Aorta (tissue), 5 donors: ENCODE measurements at regions not wholly inside any gene's neighbourhood (a gene's known extent, or its start where the extent isn't known, plus 50 kb on each side); places are given as distances from the start of the nearest gene placed in this dataset.

Source experiments
- ATAC-seq: fragments of 200-7000 bp; cut with Tn5 transposase; one replicate; pipeline ENCODE4 v1.9.1; 2022; ENCODE audit warnings: moderate library complexity; ENCODE audit not compliant: low FRiP score
- DNase-seq, 2 donors: peaks; one replicate each; pipeline ENCODE4 v3.0.0-alpha.2; 2020
- H3K27ac ChIP-seq, 2 donors: one replicate each; pipeline ENCODE4 v1.5.1; 2013; ENCODE audit warnings: low read length in 2 of 2, mild to moderate bottlenecking in 2 of 2, moderate library complexity in 2 of 2, control low read depth in 1 of 2, inconsistent platforms in 1 of 2, low read depth in 1 of 2
- H3K27me3 ChIP-seq, 2 donors: one replicate each; pipeline ENCODE4 v1.6.1; 2013; ENCODE audit warnings: control low read depth in 1 of 2, low read length in 1 of 2, mild to moderate bottlenecking in 1 of 2, moderate library complexity in 1 of 2; ENCODE audit not compliant: insufficient read depth in 2 of 2, control insufficient read depth in 1 of 2
- H3K36me3 ChIP-seq, 2 donors: one replicate each; pipeline ENCODE4 v1.6.1; 2013; ENCODE audit warnings: control low read depth in 1 of 2, low read length in 1 of 2, mild to moderate bottlenecking in 1 of 2; ENCODE audit not compliant: insufficient read depth in 2 of 2, control insufficient read depth in 1 of 2
- H3K4me1 ChIP-seq, 2 donors: one replicate each; pipeline ENCODE4 v1.6.1; 2013; ENCODE audit warnings: low read length in 2 of 2, control low read depth in 1 of 2, mild to moderate bottlenecking in 1 of 2, moderate library complexity in 1 of 2; ENCODE audit not compliant: insufficient read depth in 2 of 2, control insufficient read depth in 1 of 2
- H3K4me3 ChIP-seq, 2 donors: one replicate each; pipeline ENCODE4 v1.5.1; 2013; ENCODE audit warnings: low read length in 2 of 2, control low read depth in 1 of 2, mild to moderate bottlenecking in 1 of 2
- H3K9me3 ChIP-seq: one replicate; pipeline ENCODE4 v1.6.1; 2013; ENCODE audit warnings: mild to moderate bottlenecking, low read length; ENCODE audit not compliant: control insufficient read depth
- WGBS, 2 donors: extraction: QIAGEN DNeasy Blood & Tissue Kit; methylation state at CpG; one replicate each; pipeline ENCODE4 v1.1.7; 2013; 5-methylcytosine and 5-hydroxymethylcytosine counted together
- intact Hi-C, 2 donors: fragments of 100-400 bp; cut with DNase I; formaldehyde crosslinking; loops; one replicate each; pipeline versions ENCODE4 v1.14.2 to v1.15.0; 2022
- donor health status: healthy with polysubstance abuse.
- donor health status: Bipolar disorder and iron deficiency.
- donor health status: DM: no; HTN: no; CAD: no.
- donor health status: DM: no; HTN: no; CAD: no.
- donor health status: DM: yes; HTN: yes; CAD: no.

DNA sequence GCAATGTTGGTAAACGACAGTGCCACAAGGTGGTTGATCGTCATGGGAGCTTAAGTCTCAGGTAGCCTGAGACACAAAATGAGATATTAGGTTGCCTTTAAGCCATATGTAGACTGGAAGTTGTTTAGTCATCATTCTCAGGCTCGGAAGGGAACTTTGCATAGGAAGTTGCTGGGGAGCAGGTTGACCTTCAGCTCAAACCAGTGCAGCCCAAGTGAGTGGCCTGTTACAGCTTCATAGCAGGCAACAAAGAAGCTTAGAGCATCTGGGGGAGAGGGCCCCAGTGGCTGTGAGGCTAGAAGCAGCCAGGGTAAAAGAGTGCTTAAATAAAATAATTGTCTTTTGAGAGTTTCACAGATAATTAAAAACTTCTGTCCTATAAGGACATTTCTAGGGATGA lies 404.0 kb downstream of the GUCY1A2 start:
- intact Hi-C loops = no loop called here
- no peaks in the 10 kb centered on the region for H3K4me1 ChIP-seq
- H3K4me3 ChIP-seq = no peak overlapping the region
- no peak overlapping the region for H3K27ac ChIP-seq
- WGBS, 2 donors = 88 to 89% methylated on average over 3 of the region's 3 CpGs
- no peaks in the 10 kb centered on the region for H3K9me3 ChIP-seq
- no peaks in the 10 kb centered on the region for H3K27me3 ChIP-seq
- no peaks in the 10 kb centered on the region for H3K36me3 ChIP-seq
- DNase-seq (no peak), ATAC-seq (no peak)

DNA sequence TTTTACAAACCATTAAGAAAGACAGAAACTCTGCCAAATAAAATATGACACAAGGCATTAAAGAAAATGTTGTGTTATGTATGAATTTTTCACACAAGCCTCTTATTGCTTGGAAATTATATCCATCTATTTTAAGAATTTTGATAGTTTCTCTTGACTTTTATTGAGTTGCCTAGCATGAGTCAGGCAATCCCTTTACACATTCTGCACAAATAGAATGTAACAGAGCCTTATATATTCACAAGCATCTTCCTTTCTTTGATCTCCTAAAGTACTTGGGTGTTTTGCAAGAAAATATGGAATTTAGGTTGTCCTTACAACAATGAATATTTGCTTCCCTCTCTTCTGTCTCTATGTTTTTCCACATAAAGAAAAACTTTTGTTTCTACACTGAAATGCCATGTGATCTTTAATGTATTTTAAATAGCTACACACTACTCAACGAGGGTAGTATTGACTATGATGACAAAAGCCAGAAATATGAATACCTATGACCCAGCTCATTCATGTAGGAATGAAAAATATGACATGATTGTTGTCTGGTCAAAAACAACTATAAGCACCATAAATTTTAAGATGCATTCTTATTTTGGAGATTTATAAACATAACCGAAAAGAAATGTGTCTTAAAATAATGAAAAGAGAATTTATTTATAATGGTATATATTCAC lies 398.8 kb downstream of the GUCY1A2 start:
- WGBS, 2 donors = 41 to 46% methylated on average over 2 of the region's 2 CpGs
- Histone ChIP-seq H3K9me3 (peaks cover 2% of the 10 kb centered on the region), H3K27me3 (no peaks in the 10 kb centered on the region), H3K4me3 (no peak overlapping the region), H3K36me3 (no peaks in the 10 kb centered on the region), H3K27ac (no peak overlapping the region), H3K4me1 (no peaks in the 10 kb centered on the region)
- intact Hi-C loops = no loop called here
- ATAC-seq (no peak), DNase-seq (no peak)

DNA sequence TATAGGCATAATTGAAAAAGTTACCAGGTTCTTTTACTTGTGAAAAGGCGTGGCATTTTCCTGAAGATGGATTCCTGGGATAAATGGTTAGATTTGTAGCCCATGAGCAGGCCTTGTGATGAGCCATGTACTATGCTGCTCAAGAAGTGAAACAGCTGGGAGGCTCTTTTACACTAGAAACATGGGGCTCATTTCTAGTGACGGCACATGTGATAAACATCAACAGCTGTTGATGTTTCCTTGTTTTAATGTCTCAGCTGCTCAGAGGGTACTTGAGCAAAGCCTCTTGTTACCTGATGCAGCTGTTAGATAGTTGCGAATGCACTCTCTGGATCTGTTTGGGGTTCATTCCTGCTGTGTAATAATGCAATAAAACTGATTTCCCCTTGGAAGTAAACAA lies 396.8 kb downstream of the GUCY1A2 start:
- WGBS, 2 donors = 97% methylated on average over 3 of the region's 3 CpGs

More for the DNA sequence above, 396.8 kb downstream of the GUCY1A2 start:
- Histone ChIP-seq H3K4me1 (no peaks in the 10 kb centered on the region), H3K36me3 (no peaks in the 10 kb centered on the region), H3K27ac (no peak overlapping the region), H3K9me3 (peaks cover 2% of the 10 kb centered on the region), H3K27me3 (no peaks in the 10 kb centered on the region), H3K4me3 (no peak overlapping the region)
- intact Hi-C loops = no loop called here
- ATAC-seq = no peak
- DNase-seq = no peak
